ENCODE measurements at regions not wholly inside any gene's neighbourhood (a gene's known extent, or its start where the extent isn't known, plus 50 kb on each side); places are given as distances from the start of the nearest gene placed in this dataset.
"Not testable (repeated sequence)": the region's sequence is repeated elsewhere in the genome, so short reads cannot be mapped to it uniquely, and the experiment has no call there.

GRCh38 chr12:67048371-67048770, 220.8 kb upstream of the CAND1 start:
- Histone ChIP-seq H3K27me3 (ENCODE audit: insufficient read depth, low read length) (no peaks in the 10 kb centered on the region), H4K20me1 (ENCODE audit: control insufficient read depth, insufficient read depth, insufficient read length) (no peaks in the 10 kb centered on the region), H3K27ac (ENCODE audit: insufficient read length, low read depth, low read length) (no peak overlapping the region), H3K4me1 (ENCODE audit: insufficient read depth, low read length) (no peaks in the 10 kb centered on the region; the same call in 1 of the 2 replicates), H3K79me2 (ENCODE audit: insufficient read depth, low read length) (peaks cover 2% of the 10 kb centered on the region; the same call in 1 of the 2 replicates), H2BK120ac (ENCODE audit: low read depth, low read length, poor library complexity, severe bottlenecking) (no peak overlapping the region), H3K18ac (ENCODE audit: insufficient read length, low read depth, low read length) (no peak overlapping the region), H3K23ac (ENCODE audit: insufficient read length, low read depth, low read length) (no peak overlapping the region), H3K9me3 (ENCODE audit: control insufficient read depth, low read depth, low read length) (no peaks in the 10 kb centered on the region), H3K4me2 (ENCODE audit: insufficient read depth, insufficient read length, low read length) (no peak overlapping the region), H2AFZ (ENCODE audit: low read length) (no peak overlapping the region), H3K56ac (ENCODE audit: insufficient read length, low read depth, low read length) (no peak overlapping the region), H4K8ac (replicated peaks; ENCODE audit: insufficient read length, low read depth, low read length) (no peak overlapping the region), H2BK12ac (ENCODE audit: insufficient read length, low read depth, low read length) (no peak overlapping the region), H3K79me1 (ENCODE audit: insufficient read depth, low read depth, low read length, poor library complexity, severe bottlenecking) (no peaks in the 10 kb centered on the region), H2BK20ac (ENCODE audit: low read depth, low read length, poor library complexity, severe bottlenecking) (no peak overlapping the region), H3K9ac (ENCODE audit: extremely low read depth, insufficient read length, low read length) (no peak overlapping the region), H2BK5ac (ENCODE audit: insufficient read length, low read length) (no peak overlapping the region), H3K23me2 (ENCODE audit: insufficient read length, low read depth, low read length, poor library complexity, severe bottlenecking) (no peaks in the 10 kb centered on the region), H3K14ac (ENCODE audit: insufficient read depth, low read length) (no peak overlapping the region), H3T11ph (ENCODE audit: low read length) (no peak overlapping the region), H4K91ac (ENCODE audit: insufficient read length, low read depth, low read length) (no peak overlapping the region), H3K4ac (ENCODE audit: low read depth, low read length) (no peak overlapping the region), H2AK5ac (ENCODE audit: insufficient read length, low read length) (no peak overlapping the region), H4K5ac (ENCODE audit: insufficient read length, low read depth, low read length) (no peak overlapping the region), H2BK15ac (ENCODE audit: low read depth, low read length) (no peak overlapping the region)
- WGBS (ENCODE audit: extremely low coverage, insufficient read length, low lambda C conversion rate) = no CpG with 5 or more reads among the region's 5 CpGs
- Mint-ChIP-seq H3K27ac (no peak overlapping the region), H3K27me3 (ENCODE audit: low read depth) (no peaks in the 10 kb centered on the region), H3K4me3 (no peak overlapping the region), H3K9me3 (no peaks in the 10 kb centered on the region; a peak in 1 of 5 replicates), H3K4me1 (peaks cover 12 to 20% of the 10 kb centered on the region in 2 experiments), H3K36me3 (ENCODE audit: insufficient read depth in 1 of 3, low read depth in 3 of 3) (no peaks in the 10 kb centered on the region)
- DNase-seq = no peak
- no peak for TF ChIP-seq CTCF (conservative IDR thresholded peaks at IDR 0.05)

GRCh38 chr12:67049199-67049598, 220.0 kb upstream of the CAND1 start:
- H3K18ac ChIP-seq (ENCODE audit: insufficient read length, low read depth, low read length); H2BK12ac ChIP-seq (ENCODE audit: insufficient read length, low read depth, low read length); H3K4me1 ChIP-seq (ENCODE audit: insufficient read depth, low read length); H3K14ac ChIP-seq (ENCODE audit: insufficient read depth, low read length); H4K91ac ChIP-seq (ENCODE audit: insufficient read length, low read depth, low read length); H2BK5ac ChIP-seq (ENCODE audit: insufficient read length, low read length); H3K4me3 Mint-ChIP-seq; H3K4me2 ChIP-seq (ENCODE audit: insufficient read depth, insufficient read length, low read length); H2BK20ac ChIP-seq (ENCODE audit: low read depth, low read length, poor library complexity, severe bottlenecking); DNase-seq; H3K9me3 Mint-ChIP-seq; H3K27ac Mint-ChIP-seq; H3K4ac ChIP-seq (ENCODE audit: low read depth, low read length); H3K23ac ChIP-seq (ENCODE audit: insufficient read length, low read depth, low read length); H4K8ac ChIP-seq (replicated peaks; ENCODE audit: insufficient read length, low read depth, low read length); H2BK120ac ChIP-seq (ENCODE audit: low read depth, low read length, poor library complexity, severe bottlenecking); H3K9me3 ChIP-seq (ENCODE audit: control insufficient read depth, low read depth, low read length); H4K5ac ChIP-seq (ENCODE audit: insufficient read length, low read depth, low read length); H3K9ac ChIP-seq (ENCODE audit: extremely low read depth, insufficient read length, low read length); H2AFZ ChIP-seq (ENCODE audit: low read length); H3K27ac ChIP-seq (ENCODE audit: insufficient read length, low read depth, low read length); H3K79me1 ChIP-seq (ENCODE audit: insufficient read depth, low read depth, low read length, poor library complexity, severe bottlenecking); H3K27me3 ChIP-seq (ENCODE audit: insufficient read depth, low read length); H2AK5ac ChIP-seq (ENCODE audit: insufficient read length, low read length); H2BK15ac ChIP-seq (ENCODE audit: low read depth, low read length); H3K56ac ChIP-seq (ENCODE audit: insufficient read length, low read depth, low read length); H3K23me2 ChIP-seq (ENCODE audit: insufficient read length, low read depth, low read length, poor library complexity, severe bottlenecking); H3K27me3 Mint-ChIP-seq (ENCODE audit: low read depth); H3K36me3 Mint-ChIP-seq (ENCODE audit: insufficient read depth in 1 of 3, low read depth in 3 of 3); H3K79me2 ChIP-seq (ENCODE audit: insufficient read depth, low read length); H3T11ph ChIP-seq (ENCODE audit: low read length); H4K20me1 ChIP-seq (ENCODE audit: control insufficient read depth, insufficient read depth, insufficient read length): not testable (repeated sequence)
- no CpG with 5 or more reads among the region's 4 CpGs for WGBS (ENCODE audit: extremely low coverage, insufficient read length, low lambda C conversion rate)
- H3K4me1 Mint-ChIP-seq = peaks cover 10 to 18% of the 10 kb centered on the region in 2 experiments
